Heart left ventricle (tissue), 13 donors: ENCODE measurements at regions not wholly inside any gene's neighbourhood (a gene's known extent, or its start where the extent isn't known, plus 50 kb on each side); places are given as distances from the start of the nearest gene placed in this dataset.

Experiments
- POLR2A ChIP-seq, 2 donors: fragments of 450-650 bp; IDR thresholded peaks; one replicate each; pipeline ENCODE4 v1.6.1; 2017; ENCODE audit warnings: antibody characterized with exemption in 2 of 2, mild to moderate bottlenecking in 2 of 2, moderate library complexity in 2 of 2
- TF ChIP-seq, protein P1 (sequence below), 12 donors: fragments of 200-600 bp; sonication (generic) in 4 of 12; IDR thresholded peaks; one replicate each; pipeline versions ENCODE4 v1.5.0 to v1.8.0; 2018 to 2022; ENCODE audit warnings: antibody characterized with exemption in 12 of 12, mild to moderate bottlenecking in 5 of 12
- donor health status: ischemic (EF 13 %, LVEDD 7.1; RV severe dilation, severe dysfunction).
- donor health status: DM: no; HTN: yes; CAD: no.
- donor health status: DM: no; HTN: no; CAD: no.
- donor health status: ischemic (EF 25% LVEDD 6.9; RV normal size, moderate dysfunction).
- donor health status: ischemic (EF 25% LVEDD 5.7; RV mildly dilated, moderate dysfunction).
- donor health status: ischemic (EF 35%, LVEDD 5.7; RV mildly dilated, moderate dysfunction).
- donor health status: nonischemic (EF 11% LVEDD 7.7; RV severe dilation, severe dysfunction).
- donor health status: DM: yes; HTN: yes; CAD: no.
- donor health status: PGD.
- donor health status: ischemic (EF 29% LVEDD 5.4; RV normal size, mild dysfunction).
- donor health status: nonischemic (EF 23%, LVEDD 6.1; RV moderate dilation, normal function).

- TF ChIP-seq, protein P1, sequence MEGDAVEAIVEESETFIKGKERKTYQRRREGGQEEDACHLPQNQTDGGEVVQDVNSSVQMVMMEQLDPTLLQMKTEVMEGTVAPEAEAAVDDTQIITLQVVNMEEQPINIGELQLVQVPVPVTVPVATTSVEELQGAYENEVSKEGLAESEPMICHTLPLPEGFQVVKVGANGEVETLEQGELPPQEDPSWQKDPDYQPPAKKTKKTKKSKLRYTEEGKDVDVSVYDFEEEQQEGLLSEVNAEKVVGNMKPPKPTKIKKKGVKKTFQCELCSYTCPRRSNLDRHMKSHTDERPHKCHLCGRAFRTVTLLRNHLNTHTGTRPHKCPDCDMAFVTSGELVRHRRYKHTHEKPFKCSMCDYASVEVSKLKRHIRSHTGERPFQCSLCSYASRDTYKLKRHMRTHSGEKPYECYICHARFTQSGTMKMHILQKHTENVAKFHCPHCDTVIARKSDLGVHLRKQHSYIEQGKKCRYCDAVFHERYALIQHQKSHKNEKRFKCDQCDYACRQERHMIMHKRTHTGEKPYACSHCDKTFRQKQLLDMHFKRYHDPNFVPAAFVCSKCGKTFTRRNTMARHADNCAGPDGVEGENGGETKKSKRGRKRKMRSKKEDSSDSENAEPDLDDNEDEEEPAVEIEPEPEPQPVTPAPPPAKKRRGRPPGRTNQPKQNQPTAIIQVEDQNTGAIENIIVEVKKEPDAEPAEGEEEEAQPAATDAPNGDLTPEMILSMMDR (IDR thresholded peaks at IDR 0.05): no peak
- TF ChIP-seq POLR2A (IDR thresholded peaks at IDR 0.05): no peak
Observed at GRCh38 chr21:18174370-18174769, 70.3 kb upstream of the CHODL start.
